ENCODE measurements at regions not wholly inside any gene's neighbourhood (a gene's known extent, or its start where the extent isn't known, plus 50 kb on each side); places are given as distances from the start of the nearest gene placed in this dataset.

DNA sequence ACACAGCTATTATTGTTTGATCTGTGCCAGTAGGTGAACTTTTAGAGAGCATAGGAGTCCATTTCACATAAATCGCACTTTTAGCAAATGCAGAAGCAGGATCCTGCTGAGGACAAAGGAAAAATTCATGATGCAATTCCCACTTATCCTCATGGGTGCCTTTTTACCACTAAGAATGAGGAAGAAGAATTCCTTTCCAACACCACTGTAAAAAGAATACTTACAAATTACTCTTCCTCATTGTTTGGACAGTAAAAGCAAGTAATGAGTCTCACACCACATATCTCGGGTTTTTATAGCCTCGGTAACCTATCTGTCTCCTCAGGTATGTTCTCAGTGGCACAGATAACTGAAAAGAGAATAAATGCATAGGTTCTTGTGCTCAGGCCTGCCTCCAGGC is 238.5 kb downstream of the MTX2 start:
- DNase-seq: no peak

DNA sequence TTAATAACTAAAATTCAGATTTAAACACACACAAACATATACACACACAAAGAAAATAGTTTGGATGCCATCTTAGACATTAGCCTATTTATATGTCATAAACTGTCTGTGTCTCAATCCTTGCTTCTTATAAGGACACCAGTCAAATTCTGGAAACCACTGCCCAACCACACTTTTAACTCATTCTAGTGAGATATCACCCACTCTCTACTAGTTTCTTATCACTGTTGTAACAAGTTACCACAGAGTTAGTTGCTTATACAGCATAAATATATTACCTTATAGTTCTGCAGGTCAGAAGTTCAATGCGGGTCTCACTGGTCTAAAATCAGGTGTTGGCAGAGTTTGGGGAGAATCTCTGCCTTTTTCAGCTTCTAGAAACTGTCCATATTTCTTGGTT is 239.1 kb downstream of the MTX2 start:
- DNase-seq: no peak

DNA sequence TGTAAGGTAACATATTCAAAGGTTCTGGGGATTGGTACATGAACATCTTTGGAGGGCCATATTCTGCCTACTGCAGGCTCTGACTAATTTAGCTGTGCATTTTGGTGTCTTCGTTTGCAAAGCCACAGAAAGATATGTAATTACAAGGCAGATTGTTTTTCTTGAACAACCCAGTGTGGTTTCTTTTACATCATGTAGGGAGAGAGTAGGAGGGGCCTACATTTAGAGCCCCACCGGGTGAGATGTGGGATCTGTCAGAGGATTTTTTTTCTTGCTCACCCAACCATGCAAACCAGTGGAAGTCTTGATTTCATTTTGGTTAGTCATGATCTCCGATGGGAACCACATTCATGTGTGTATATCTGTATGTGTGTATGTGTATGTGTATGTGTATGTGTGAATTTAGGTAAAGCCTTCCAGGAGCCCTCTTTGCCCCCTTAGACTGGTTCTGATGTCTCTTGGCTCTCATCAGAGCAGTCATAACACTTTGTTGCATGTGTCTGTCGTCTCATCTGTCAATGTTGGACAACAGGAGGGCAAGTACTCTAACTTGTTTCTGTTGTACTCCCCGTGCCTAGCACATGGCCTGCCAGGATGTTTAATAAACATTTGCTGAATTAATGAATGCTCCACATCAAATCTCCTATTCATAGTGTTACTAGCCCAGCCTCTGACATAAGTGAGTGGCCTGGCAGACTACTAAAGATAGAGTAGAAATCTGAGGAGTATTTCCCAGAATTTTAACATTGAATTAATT is 239.9 kb downstream of the MTX2 start:
- no peak for DNase-seq

DNA sequence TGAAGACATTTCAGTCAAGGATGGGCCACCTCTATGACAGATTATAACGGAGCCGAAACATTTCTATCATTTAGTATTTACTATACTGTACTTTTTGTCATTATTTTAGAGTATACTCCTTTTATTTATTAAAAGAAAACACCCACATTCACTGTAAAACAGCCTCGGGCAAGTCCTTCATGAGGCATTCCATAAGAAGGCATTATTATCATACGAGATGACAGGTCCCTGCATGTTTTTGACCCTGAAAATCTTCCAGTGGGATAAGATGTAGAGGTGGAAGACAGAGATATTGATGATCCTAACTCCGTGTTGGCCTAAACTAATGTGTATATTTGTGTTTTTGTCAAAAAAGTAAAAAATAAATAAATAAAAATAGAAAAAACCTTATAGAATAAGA is 245.0 kb downstream of the MTX2 start:
- no peak for DNase-seq

DNA sequence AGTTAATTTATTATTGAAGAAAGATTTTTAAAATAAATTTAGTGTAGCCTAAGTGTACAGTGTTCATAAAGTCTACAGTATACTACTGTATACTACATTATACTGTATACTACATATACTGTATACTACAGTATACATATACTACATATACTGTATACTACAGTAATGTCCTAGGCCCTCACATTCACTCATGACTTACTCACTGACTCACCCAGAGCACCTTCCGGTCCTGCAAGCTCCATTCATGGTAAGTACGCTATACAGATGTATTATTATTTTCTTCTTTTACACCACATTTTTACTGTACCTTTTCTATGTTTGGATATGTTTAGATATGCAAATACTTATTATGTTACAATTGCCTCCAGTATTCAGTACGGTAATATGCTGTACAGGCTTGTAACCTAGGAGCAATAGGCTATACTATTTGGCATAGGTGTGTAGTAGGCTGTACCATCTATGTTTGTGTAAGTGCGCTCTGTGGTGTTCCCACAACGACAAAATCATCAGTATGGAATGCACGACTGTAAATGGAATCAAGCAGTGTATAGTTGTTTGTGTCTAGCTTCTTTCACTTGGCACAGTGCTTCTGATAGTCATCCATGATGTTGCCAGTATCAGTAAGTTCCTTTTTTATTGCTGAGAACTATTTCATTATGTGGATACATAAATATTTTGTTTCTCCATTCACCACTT is 245.7 kb downstream of the MTX2 start:
- DNase-seq: no peak

DNA sequence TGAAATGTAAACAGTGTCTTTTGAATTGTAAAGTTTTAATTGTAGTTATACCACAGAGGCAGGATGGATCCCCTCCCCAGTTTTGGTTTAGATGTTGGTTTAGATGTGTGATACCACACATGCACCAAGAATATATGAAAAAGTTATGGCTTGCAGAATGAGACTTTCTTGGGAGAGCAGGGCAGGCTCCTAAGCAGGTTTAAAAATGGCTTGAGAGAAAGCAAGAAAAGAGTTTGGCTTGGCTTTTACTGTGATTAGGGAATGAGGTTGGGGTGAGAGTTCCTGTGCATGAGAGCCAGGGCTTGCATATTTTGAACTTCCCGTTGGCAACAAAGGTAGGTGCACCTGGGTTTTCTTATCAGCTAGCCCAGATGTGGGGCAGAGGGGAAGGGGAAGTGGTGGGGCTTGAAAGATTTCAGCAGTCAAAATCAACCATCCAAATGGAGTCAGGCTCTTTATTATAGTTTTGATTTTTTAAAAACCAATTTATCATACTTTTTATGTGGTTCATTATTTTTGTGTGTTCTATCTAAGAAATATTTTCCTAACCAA is 246.9 kb downstream of the MTX2 start:
- peak; percentile 28 for DNase-seq

DNA sequence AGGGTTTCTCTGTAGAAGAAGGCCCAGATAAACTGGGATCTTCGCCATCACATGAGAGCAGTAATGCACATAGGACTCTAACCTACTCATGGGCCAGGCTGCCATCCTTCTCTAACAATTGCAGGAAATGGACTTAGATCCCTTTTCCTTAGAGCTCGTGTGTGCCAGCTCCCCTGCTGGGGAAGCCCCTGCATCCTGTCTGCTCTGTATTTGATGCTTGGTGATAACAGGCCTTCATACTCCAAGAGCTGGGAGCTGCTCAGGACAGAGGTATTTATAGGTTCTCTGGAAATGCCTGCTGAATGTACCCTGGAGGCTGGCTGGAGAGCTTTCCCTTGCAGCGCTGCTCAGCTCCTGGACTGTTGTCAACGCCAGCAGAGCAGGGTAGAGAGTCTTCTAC is 249.6 kb downstream of the MTX2 start:
- no peak for DNase-seq

DNA sequence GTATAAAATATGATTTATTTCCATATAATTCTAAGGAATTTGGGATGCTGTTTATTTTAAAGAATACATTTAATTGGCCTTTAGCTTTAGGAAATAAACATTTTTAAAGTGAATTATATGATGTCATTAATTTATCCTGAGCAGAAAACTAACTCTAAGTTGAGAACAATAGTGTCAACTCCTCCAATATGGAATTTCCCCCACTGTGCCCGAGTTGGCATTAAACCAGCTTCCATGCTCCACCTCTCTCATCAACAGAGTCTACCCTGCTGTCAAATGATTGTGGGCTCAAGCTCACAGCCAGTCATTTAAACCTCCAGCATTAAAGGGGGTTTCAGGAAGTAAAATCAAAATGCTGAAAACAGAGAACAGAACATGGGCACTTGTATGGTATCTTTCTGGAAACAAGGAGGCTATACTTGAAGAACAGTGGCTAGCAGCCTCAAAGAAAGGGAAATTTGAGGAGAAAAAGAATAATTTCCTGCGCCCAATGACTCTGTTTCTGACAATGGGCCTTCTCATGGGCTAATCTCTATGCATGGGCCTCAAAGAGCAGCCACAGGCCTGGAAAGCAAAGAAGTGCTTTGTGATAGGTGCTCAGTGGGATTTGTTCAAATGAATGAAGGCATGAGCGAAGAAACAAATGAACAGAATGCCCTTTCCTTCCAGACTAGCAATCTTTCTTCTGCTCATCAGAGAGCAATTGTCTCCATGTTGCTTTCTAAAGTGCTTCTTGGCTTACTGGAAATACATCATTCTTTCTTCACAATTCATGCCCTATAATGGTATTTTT is 252.8 kb downstream of the MTX2 start:
- no peak for DNase-seq

DNA sequence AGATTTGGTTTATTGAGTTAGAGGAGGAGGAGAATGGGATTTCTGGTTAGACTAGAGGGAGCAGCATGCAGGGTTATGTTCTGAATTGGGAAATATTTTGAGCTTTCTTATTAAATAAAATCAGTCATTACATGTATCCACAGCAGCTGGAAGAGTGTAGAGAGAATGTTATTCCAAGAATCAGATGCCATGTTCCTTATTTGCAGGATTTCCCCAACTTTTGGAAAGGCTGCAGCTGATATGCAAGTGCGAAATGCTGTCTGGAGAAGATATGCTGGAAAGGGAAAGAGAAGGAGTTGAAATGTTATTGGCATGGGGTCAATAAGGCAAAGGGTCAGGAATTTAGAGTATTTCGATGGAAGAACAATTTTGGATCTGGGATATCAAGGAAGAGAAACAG is 255.8 kb downstream of the MTX2 start:
- DNase-seq: no peak

DNA sequence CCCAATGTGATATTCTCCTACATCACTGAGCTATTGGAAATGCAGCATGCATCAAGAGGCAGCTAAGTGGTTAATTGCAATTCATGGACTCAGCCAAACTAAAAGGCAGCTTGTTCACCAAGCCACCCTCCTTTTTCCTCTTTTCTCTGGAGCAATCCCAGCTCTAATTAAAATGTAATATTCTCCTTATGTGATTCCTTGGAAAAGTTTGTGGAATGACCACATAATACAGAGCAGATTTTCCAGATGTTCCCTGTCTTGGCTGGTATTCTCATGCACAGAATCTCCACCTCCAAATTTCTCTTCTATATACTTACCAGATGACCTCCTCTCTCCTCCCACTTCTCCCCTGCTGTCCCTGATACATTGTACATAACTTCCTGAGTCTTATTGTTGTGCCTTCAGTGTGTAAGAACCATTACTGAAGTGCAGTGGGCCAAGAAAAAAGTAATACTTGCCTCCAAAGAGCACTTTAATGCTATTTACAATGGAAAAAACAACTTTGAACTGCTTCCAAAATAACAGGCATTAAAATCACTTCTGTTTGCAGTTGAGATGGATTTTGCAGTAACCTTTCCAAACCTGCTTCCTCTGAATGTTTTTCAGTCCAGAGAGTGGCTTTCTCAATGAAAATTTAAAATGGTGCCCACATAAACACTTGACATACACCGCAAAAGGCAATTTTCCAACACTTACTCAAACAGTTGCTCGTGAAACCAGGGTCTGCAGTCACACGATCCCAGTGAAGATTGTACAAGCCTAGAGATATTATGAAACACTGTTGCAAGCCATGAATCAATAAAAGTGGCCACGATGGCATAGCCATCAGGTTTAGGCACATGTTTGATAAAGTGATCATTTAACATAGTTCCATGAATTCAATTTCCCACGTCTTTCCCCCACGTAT is 258.0 kb downstream of the MTX2 start:
- DNase-seq: no peak

DNA sequence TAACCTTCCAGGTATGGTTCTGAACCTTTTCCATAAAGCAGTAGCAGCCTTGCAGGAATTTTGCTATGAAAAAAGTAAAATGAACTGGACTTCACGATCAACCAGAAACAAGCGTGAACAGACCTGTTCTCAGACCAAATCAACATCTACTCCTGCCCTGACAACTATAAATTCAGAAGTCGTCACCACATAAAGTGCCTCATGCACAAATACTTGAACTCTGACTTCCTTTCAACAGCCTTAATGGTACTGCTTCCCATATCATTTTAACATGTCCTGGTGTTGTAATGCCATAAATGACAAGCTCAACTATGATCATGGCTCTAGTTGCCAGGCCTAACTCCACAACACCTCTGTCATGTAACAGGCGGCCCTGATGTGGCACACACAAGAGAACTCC is 262.4 kb downstream of the MTX2 start:
- no peak for DNase-seq

DNA sequence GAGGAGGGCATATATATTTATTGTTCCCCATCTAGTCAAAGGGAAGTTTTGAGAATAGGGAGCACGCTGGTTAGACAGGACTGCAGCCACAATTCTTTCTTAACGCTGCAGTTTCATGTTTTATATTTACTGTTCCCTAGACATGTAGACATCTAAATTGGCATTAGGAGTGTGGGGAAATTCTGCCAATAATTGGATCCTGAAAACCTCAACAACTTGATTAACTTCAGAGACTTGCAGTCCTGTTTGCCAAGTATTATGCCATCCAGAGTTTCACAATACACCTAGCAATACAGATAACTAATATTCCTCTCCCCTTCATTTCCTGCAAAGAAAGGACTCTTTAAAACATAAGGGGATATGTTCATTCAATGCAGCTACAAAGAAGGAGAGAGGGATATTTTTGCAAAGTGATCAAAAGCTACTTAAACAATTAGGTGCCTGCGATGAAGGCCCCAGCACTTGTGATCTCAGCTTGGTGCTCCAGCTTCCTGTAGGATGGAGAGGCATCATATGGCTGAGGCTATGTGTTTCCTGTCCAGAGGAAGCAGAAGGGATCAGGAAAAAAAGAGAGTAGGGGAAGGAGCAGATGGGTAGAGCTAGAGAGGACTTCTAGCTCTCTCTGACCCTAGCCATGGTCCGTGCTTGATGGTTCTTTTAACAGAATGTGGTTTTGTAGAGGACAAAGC is 264.4 kb downstream of the MTX2 start:
- DNase-seq: no peak

DNA sequence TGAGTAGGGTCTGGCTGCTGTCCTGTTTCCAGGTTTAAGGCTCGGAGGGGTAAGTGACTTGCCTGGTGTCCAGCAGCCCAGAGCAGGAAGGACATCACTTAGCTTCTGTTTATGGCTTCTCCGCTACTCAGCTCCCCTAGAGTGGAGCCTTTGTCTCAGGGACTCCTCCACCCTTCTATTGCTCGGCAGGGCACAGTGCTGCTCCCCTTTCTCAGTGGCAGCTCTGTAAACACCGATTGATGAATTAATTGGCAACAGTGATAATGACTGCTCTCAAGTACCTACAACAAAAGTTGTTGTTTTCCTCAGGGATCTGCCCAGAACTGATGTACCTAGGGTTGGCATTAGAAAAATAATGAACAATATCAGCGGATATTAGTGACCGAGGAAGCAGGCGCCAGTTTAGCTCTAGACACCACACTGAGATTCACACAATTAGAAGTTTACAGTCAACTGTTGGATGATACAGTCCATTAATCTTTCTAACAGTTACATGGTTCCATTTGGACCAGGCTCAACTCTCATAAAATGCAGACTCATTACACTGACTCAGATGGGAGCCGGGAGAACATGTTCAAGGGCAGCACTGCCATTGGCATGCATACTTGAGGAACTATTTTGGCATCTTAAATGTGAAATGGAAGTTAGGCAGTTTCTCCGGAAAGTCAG is 265.7 kb downstream of the MTX2 start:
- DNase-seq: no peak

DNA sequence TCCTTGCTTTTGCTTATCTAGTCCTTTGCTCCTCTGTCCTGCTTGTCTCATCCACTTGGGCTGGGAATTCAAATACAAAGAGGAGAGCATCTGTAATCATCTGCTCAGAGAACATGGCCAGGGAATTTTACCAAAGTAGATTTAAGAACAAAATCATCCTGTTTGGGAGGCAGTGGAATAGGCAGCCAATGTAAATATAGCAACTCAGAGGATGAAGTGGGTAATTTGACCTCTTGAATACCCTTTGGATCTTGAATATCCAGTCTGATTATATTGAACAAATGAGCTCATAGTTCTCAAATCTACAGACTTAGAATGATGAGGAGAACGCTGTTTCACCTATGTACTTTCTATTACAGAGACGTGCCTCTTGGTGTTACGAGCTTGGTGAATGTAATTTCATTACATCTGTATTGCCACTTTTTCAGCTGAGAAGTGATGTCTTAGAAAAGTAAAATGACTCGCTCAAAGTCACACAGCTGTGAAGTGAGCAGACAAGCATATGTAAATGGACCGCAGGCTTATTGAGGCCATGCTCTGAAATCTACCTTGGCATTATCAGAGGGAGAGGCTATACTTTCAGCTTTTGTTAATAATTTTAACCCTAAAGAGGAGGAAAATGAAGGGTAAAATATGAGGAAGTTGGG is 266.3 kb downstream of the MTX2 start:
- no peak for DNase-seq

DNA sequence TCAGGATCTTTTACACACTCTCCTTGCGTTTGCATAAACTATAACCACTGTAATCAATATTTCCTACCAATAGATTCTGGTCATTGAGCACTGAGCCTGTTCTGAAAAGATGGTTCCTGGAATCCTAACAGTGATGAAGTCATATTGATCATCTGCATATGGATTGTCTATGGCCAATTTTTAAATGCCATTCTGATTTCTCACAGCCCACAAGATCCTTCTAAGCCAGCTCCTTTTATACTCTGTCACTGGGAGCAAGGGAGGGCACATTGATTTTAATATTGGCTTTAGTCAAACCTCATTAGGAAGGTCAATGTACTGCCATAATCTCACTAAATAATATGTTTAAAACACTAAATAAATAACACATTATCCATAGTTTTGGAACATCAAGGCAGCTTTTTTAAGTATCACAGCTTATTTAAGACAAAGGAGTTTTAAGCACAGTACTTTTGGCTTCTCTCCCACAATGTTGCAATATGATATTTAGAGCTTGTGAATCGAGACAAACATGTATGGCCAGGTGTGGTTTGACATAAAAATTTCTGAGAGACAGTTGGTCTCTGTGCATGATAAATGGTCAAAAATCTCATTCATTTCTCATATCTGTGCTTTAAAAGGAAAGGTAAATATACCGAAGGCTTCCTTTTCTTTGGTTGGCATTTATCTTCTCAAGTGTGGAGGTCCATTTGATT is 267.3 kb downstream of the MTX2 start:
- DNase-seq: no peak

DNA sequence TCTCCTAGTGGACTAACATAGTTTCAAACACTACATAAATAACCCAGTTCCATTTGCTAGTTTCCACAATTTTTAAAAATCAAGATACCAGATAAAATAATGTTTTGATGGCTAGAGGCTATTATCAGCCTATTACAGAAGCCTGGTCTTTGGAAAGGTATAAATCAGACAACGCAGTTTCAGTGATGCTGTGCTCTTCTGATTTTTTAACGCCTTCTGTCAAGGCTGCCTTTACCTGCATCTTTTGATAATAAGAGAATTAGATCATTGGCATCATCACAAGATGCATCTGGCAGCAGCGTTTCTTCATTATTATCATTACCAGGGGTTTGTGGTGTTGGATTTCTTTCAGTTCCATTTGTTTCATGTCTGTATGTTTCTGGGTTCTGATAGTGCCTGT is 268.7 kb downstream of the MTX2 start:
- no peak for DNase-seq

DNA sequence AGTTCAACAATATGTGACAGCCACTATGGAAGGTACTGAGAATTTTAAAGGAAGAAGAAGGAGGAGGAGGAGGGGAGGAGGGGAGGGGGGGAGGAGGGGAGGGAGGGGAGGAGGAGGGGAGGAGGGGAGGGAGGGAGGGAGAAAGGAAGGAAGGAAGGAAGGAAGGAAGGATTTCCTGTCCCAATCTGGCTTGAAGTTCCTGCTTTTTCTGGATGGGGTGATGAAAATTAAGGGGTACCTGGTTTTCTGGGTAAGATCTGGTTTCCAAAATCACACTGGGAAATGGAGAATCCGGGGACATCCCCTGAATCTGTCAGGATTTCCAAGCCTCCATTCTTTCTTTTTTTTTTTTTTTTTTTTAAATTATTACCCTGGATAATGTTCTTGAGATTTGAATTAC is 271.8 kb downstream of the MTX2 start:
- no peak for DNase-seq

DNA sequence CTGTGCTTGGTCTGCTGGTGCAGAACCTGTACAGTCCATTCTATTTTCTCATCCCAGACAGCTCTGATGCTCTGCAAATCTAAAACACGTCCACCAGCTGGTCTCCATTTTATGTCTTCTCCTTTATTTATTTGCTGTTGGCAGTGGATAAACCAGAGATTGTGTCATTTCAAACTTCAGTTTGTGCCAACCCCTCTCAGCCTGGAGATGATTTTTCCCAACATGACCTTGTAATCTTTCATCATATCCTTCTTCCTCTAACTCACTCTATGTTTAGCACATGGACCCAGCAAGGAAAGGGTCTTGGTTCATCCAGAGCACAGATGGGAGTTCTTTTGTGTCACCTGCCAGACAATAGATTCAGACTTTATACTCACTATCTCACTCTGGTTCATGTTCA is 273.2 kb downstream of the MTX2 start:
- DNase-seq: no peak

DNA sequence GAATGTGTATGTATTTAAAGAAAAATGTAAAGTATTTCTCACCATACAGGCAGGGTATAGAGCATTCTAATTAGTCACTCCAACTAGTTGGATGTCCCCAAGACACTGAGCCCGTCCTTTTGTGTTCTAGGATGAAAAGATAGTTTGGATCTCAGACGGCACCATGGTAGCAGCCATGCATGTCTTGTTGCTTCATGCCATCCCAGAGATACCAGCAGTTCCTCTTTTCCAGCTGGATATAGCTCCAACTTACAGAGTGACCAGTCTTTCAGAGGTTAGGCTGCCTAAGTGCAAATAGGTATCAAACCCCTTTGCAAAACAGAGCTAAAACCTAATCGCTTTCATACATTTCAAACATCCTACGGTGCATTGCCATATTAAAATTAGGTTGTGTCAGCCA is 275.3 kb downstream of the MTX2 start:
- no peak for DNase-seq

All from hematopoietic multipotent progenitor cell treated with erythropoietin and hydrocortisone succinate and interleukin-3 and kit ligand, for 4 days (in vitro differentiated cells).